Fibroblast of skin of right biceps (primary cell): ENCODE measurements at regions not wholly inside any gene's neighbourhood (a gene's known extent, or its start where the extent isn't known, plus 50 kb on each side); places are given as distances from the start of the nearest gene placed in this dataset.
"Not testable (repeated sequence)": the region's sequence is repeated elsewhere in the genome, so short reads cannot be mapped to it uniquely, and the experiment has no call there.

Experiments used
- DNase-seq: peaks from one replicate; pipeline ENCODE4 v3.0.0-alpha.2; 2013

DNA sequence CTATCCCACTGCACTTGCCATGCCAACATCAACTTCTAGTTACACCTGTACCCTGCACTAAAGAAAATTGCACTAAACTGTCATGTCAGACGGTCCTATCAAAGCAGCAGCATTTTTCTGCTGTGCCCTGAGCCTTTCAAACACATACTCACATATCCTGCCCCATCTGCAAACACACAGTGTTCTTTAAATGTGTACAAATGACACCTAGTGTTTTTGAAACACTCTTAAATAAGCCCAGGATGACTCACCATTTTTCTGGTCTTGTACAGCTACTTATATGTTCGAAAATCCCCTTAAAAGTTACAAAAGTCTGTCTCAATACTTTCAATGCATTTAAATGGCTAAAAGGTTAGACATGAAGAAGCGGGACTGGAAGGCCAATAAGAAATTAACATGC is 346.7 kb upstream of the PPARGC1A start:
- DNase-seq, result no peak

DNA sequence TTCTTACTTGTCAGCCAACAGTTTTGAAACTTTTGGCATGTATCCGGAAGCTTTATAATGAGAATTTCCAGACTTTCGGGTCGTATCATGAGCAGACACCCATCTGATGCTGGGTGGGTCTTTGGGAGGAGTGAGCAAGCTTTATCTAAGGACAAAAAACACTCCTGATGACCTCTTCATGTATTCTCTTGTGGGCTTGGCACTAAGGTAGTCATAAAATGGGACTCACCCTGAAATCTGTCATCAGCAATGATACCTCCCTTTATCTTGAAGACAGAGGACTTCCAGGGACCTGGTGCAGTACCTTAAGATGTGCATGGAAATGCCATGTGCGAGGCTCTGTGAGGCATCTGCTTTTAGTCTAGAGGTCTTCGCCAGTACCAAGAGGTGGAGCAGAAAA is 346.3 kb upstream of the PPARGC1A start:
- no peak for DNase-seq

DNA sequence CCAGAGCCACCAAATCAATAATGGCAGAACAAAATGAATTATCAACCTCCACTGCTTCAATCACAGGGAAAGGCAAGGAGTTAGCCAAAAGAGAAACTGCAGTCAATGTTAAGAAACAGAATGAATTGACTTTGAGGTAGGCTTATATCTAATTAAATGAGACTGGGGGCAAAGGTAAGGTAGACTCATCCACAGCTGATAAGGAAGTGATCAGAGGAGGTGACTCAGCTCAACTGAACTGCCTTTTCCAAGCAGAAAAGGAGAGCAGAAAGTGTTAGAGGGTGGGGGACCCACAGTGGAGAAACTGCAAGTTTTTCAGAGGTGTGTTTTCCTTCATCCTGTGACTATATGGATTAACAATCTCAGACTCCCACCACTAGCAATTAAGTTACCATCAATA is 345.8 kb upstream of the PPARGC1A start:
- DNase-seq, result no peak

DNA sequence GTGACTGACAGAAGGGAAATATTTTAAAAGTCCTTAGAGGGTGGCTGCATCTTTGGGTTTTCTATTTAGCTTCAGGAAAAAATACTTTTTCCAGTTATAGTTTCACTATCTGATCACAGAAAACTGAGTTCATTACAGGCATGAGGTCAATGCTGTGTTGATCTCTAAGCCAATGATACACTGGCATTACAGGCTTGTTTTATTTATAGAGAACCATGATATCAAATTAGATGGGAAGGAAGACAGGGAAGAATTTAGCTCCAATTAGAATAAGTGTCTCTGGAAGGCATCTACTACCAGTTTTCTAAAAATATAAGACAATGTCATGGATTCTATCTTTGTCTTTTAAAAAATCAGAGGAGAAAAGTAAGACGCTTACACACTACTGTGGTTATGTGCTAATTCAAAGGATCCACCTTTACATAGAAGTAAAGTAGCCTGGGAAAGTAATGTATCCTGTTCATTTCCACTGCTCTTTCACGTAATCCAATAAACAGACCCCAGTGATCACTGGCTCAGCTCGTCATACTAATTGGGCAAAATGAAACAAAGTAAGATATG is 344.5 kb upstream of the PPARGC1A start:
- DNase-seq, result no peak

DNA sequence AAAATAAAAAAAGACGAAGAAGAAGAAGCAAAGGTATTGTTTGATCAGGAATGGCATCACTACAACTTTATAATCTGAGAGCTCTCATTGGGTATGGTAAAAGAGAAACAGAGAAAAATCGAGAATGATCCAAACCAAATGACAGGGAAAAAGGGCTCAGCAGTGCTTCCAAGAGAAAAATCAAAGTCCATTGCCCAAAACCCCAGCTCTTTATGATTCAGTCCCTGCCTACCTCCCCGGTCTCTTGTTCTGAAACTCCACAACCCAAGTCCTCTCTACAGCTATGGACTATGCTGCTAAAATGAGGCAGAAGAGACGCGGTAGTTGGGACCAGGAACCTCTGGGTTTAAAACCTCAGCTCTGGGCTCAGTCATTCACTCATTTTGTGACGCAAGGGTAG is 341.1 kb upstream of the PPARGC1A start:
- DNase-seq, result no peak

DNA sequence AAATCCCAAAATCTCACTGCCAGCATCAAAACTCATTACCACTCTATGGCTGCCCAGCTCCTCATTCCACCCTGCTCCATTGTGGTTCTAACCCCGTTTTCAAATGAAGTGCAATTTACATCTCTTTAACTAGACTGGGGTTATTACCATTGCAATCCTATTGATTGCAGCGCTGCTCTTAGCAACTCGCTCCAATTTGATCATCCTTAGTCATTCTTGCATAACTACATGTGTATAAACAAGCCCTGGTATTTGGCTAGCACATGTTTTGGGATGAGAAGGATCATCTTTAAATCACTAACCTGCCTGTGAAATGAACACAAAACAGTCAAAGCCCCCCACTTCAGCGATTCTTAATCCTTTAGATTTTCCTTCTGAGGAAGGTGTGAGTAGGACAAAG is 340.1 kb upstream of the PPARGC1A start:
- DNase-seq, result peak; percentile 15

DNA sequence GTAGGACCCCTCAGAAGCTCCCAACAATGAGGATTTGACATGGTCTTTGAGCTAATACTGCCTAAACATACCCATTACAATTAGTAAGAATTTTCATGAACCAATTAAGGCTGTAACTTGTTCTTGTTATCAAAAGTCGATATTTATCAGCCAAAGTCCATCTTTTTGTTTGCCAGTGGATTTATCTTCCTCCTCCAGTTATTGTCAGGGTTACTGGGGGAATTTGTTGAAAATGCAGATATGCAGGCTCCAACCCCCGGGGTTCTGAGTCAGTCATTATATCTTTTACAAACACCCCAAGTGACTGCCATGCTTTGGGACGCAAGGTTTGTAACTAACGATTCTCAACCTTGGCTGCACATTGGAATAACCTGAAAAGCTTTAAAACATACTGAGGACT is 338.8 kb upstream of the PPARGC1A start:
- no peak for DNase-seq

DNA sequence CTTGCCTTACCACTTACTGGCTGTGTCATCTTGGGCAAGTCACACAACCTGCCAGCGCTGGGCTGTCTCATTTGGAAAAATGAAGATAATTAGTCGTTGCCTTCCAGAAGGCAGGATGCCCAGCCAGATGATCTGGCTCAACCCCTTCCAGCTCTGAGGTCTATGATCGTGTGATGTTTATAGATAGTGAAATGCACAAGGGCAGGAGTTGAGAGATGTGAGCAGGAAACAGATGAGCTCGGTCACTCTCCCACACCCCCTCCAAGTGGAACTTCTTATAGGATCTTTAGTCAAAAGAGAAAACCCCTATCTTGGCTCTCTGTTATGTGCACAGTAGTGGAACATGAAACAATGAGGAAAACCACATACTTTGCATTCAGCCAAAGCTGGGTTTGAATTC is 336.8 kb upstream of the PPARGC1A start:
- peak; percentile 14 for DNase-seq

DNA sequence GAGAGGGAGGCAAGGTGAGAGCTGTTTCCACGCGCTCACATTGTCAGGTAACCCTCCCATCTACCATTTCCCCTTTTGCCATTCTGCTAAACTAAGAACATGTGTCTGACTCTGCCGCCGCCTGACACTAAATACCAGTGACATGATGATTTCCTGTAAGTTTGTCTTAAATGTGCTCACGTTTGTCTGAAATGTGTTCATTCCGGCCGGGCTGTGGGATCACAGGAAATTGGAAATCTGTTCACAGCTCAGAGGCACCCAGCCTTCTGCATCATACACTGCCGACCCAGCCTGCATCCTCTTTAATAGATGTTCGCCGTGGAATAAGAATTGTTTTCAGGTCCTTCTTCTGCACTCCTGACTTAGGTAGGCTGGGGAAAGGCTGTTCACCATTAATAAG is 336.2 kb upstream of the PPARGC1A start:
- peak; percentile 61 for DNase-seq

DNA sequence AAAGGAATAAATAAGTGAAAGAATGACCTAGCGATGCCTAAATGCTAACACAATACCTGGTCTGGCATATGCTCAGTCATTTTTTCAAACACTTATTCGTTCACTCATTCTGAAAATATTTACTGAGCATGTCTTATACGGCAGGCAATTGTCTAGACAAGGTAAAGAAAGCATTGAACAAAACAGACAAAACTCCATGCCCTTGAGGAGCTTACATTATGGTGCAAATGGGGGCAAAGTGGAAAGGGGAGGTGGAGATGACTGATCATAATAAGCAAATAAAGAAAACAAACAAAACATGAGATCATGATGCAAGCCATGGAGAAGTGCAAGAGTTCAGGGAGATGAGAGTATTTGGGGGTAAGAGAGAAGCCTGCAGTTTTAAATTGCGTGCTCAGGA is 334.6 kb upstream of the PPARGC1A start:
- DNase-seq, result no peak

DNA sequence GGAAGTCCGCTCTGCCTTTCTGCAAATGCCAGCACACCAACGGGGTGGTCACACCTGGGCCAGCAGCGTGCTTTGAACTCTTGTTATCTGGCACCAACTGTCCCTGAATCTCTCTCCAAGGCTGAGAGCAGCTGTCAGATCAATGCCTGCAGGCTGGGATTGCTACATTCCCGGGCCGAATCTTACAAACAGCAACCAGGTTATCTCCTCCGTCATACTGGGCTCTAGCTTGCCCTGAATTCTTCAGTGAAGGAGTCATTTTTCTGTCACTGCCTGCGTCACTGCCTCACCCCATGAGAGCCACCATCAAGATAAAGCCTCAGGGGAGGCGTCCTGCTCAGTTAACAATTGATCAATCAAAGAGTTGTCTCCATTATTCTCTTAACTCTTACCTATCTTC is 329.4 kb upstream of the PPARGC1A start:
- no peak for DNase-seq

DNA sequence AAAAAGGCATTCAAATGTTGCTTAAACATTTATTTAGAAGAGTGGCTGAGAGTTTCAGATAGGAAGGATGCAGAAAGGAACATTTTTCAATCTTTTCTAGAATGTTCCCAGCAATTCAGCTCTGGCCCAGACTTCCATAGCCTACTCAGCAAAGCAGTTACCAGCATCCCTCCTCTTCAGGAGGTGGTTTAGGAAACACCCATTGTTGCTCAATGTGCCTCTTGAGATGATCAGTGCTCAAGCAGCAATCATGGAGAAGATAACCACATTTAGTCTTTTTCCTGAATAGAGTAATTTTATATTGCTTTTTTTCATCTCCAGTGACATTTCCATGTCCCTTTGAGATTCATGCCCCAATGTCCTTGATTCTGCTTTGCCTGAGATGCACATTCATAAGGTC is 328.7 kb upstream of the PPARGC1A start:
- DNase-seq, result no peak

DNA sequence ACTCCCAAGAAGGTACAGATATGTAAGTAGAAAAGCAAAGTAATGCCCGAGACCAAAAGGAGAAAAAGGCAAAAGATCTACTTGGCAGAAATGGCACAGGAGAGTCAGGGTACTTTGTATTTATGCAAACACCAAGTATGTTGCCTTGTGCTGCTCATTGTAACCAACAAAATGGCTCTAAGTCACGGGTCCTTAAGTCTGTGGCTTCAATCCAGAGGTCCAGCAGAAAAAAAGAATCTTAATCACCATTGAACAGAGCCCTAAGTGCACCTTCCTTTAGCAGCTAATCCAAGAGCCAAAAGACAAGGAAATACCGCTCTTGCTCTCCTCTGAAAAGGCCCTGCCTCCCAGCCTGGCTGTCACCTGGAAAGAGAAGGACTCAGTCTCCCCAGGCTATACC is 324.9 kb upstream of the PPARGC1A start:
- DNase-seq, result no peak

DNA sequence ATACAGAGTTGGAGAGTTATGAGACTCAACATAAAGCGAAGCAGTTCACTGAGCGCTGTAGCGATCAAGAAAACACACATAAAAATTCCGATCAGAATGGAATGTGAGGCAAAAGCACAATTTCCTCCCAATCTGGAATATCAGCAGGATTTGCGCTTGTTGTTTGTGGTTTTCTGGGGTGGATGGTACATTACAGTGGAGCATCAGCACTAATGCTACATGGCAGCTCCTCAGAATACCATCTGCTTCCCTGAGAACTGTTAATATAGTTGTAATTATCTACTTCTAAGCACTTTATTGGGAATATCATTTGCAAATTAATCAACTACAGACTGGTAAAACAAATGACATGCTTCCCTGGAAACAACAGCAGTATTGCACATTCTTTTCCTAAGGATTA is 324.1 kb upstream of the PPARGC1A start:
- DNase-seq, result peak; percentile 17

DNA sequence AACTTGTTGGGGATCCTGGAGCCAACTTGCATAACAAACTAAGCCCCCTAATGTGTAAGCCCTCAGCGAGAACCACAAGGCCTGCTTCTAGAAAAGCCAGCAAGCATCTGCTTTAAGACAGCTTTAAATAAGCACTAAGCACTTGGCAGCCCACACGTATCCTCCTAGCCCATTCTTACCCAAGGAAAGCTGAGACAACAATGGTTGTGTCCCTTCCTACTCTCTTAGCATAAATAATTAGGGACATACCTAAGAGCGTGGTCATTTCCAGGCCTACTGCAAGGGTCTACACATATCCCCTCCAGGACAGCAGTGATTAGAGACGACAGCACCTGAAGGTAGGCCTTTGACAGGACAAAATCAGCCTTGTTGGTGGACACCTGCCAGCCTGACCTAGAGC is 322.8 kb upstream of the PPARGC1A start:
- DNase-seq, result no peak

DNA sequence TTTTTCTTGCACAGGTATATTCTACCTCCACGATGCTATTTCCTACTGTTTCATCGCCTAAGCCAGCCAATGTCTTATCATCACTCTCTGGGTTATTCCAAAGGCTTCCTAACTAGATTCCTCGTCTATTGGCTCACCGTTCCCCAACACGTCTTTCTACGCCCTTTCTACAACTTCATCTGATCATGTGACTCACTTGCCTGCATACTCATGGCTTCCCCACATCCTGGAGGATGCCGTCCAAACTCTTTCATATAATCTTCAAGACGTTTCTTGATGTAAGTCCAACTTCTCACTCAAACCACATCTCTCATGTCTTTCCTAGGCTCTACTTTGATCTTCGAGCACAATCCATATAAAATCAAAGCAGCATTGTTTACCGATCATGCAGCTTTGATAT is 322.0 kb upstream of the PPARGC1A start:
- DNase-seq, result peak; percentile 67

DNA sequence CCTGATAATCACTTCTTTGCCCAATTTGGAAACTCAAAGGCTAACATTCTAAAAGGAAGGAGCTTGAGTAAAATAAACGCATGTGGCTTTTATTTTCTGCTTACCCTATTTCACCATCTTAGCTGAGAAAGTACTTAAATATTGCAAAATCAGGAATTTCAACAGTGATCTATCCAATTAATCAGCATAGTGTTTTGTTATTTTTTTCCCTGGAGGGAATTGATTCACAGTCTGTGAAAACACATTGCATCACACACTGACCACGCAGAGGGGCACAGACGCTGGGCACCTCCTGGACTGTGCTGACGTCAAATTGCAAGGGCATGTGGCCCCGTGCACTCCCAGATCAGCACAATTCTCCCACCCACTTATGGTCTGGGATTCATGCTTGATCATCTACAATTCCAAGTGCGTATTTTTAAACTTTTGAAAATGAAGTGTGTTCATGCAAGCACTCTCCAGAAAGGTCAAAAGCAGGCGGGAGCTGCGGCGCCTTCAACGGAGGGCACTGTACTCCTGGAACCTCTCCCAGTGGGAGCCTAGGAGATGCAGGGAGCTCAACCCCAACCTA is 320.6 kb upstream of the PPARGC1A start:
- DNase-seq, result peak; percentile 75

DNA sequence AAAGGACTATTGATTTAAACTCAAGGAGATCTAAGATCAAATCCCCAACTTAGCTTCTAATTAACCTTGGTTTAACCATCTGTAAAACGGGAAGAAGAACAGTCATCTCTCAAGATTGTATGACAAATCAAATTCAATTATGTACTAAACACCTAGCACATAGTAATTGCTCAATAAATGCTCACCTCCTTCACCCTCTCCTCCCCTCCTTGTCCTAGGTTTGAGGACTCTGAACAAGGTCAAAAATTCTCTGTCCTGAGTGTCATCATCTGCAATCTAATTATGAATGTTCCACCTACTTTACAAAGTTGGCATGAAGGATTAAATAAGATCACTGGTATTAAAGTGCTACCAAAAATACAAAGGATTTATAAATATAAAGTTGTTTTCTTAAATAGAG is 320.1 kb upstream of the PPARGC1A start:
- no peak for DNase-seq

DNA sequence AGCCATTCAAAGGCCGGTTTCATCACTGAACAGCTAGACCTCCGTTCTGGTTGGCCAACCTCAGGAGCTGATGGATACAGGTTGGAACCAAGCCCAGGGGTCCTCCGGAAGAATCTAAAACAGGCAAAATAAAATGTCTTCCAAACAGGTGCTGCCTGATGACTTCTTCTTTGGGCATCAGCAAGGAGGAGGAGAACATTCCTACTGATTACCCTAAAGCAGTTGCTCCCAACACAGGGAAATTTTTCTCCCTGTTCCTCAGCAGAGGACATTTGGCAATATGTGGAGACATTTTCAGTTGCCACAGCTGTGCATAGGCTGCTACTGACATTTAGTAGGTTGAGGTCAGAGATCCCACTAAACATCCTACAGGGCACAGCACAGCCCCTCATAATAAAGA is 319.3 kb upstream of the PPARGC1A start:
- no peak for DNase-seq

DNA sequence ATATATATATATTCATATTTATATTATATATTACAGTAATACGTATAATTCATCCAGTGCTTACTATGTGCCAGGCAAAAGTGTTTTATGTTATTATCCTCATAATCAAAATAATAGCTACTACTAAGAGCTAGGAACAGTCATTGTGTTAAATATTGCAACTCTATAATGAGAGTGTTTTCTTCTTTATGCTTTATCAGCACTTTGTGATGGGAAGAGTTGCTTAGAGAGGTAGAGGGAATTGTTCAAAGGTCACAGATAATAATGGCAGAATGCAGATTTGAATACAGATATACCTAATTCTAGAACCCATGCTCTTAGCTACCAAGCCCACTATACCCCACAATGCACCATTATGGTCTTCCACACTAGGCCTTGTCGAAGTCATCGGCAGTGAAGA is 318.8 kb upstream of the PPARGC1A start:
- DNase-seq, result no peak

DNA sequence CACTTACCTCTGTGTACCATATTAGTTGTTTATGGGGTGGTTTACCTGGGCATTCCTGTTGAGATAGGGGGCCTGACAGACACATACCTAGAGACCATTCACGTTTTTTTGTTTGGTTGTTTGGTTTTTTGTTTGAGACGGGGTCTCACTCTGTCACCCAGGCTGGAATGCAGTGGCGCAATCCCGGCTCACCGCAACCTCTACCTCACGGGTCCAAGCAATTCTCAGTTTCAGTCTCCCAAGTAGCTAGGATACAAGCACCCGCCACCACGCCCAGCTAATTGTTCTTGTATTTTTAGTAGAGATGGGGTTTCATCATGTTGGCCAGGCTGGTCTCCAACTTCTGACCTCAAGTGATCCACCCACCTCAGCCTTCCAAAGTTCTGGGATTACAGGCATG is 314.9 kb upstream of the PPARGC1A start:
- DNase-seq, result not testable (repeated sequence)

DNA sequence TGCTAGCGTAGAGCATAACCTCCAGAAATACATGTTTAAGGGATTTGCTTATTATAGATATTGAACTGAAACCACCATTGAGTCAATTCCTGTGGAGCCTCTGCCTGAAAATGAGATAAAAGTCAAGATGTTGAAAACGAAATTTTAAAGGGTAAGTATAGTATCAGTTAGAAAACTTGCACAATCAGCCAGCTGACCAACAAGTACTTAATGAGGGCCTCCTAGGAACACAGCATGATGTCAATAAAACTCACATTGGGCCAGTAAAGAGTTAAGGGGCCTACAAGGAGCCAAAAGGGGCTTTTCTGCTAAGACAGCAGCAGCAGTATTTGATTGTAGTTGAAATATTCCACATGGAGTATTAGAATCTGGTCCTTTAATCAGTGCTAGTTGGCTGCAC is 314.1 kb upstream of the PPARGC1A start:
- DNase-seq, result no peak

DNA sequence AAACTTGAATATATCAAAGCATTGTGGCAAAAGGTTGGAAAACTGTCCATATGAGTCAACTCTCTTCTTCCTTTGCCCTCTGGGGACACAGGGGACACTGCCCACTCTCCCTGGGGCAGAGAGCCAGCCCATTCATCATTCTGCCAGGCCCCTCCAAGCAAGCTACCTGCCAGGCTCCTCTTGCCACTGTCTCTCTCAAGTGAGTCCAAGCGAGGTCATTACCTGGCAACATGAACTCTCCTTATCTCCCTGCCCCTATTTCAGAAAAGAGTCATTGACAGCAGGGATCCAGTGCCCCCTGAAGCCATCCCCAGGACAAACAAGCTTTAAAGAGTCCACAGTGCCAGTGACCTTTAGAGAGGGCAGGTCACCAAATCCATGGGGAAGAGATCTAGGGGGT is 312.7 kb upstream of the PPARGC1A start:
- no peak for DNase-seq

DNA sequence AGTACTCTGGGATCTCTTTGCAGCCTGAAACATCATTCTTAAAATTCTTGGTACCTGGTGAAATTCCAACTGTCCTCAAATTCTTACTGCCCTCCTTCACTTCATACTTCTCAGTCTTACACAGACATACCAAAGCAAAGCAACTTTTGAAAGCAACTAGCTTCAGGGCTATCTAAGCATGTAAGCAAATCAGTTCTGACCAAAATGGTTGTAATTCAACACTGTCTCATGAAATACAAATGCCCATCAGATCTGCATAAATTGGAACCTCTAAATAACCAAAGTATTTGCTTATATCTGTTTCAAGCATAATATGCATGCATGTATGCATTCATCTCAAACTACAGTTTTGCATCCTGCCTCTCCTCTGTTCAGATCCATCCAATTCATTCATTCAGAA is 308.1 kb upstream of the PPARGC1A start:
- DNase-seq, result no peak

DNA sequence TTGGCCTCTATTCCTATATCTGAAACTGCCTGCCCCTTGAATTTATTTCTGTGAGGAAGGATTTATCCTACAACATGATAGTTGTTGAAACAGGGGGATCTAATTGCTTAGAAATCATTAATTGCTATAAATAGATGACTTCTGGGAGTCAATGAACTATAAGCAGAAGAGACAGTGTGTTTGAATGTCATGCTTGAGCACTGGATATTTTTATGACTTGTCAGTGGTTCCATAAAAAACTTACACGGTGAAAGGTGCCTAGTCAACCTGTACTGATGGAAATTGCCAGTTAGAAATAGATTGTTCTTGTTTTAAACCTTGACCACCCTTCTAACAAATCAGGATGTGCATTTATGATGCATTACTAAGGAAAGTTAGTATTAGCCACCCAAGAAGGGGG is 306.9 kb upstream of the PPARGC1A start:
- DNase-seq, result no peak
